ENCODE measurements at regions not wholly inside any gene's neighbourhood (a gene's known extent, or its start where the extent isn't known, plus 50 kb on each side); places are given as distances from the start of the nearest gene placed in this dataset.

DNA sequence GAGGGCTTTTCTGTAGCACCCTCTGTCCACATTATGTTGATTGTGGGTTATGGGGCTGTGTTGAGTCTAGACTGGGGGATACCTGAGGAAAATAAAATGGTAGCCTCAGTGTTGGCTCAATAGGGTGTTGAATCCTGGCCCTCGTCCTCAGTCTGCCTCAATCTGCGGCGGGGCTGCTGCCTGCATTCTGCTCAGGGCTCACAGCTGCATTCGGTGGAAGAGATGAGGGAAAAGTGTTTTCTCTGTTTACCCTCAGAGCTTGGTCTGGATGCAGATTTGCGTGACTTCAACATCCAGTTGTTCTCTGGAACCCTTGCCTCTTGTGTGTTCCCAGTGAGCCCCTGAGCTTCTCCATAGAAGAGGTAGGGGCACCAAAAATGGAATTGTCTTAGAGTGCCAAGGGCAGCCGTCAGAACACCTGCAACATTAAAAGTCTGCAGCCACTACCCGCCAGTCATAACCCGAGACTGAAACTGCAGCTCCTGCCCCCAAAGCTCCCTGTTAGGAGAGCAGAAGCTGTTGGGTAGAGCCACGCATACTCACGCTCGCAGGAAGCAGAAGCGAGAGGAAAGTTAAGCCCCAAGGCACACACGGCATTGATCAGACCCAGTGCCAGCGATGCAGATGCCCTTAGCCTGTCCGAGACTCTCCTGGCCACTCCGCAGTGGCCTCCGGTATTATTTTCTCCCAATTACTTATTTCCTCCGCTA, 215.3 kb upstream of the C1orf174 start:
- no peak for DNase-seq (ENCODE audit: low read depth, low spot score)
- TF ChIP-seq POLR2AphosphoS5 (IDR thresholded peaks at IDR 0.05; ENCODE audit: low read depth, low read length) = no peak
- no peak for TF ChIP-seq TCF7L2 (IDR thresholded peaks at IDR 0.05; ENCODE audit: low read depth, low read length)
- ATAC-seq = no peak
- CTCF ChIA-PET = no interaction called here
- Histone ChIP-seq H3K9me3 (ENCODE audit: control insufficient read depth, insufficient read depth, low read depth, low read length) (no peaks in the 10 kb centered on the region), H3K27ac (ENCODE audit: low read length) (no peak overlapping the region), H3K4me1 (ENCODE audit: control insufficient read depth, insufficient read depth, low read length) (no peaks in the 10 kb centered on the region), H3K27me3 (ENCODE audit: control insufficient read depth, insufficient read depth, low read length) (peaks cover 14% of the 10 kb centered on the region), H3K36me3 (ENCODE audit: control insufficient read depth, insufficient read depth, low read length) (no peaks in the 10 kb centered on the region), H3K4me3 (ENCODE audit: low read depth in 2 of 2, low read length in 2 of 2) (no peak overlapping the region)
- BruUV-seq (replicated peaks) = no TSS peak
- POLR2A ChIA-PET = no interaction called here
- intact Hi-C loops (cut with micrococcal nuclease; ENCODE audit: unreplicated experiment) (no loop called here), in situ Hi-C loops (cut with HindIII; ENCODE audit: low pct_unique_long_range_greater_than_20kb, low sequenced_read_pairs) (no loop called here)

DNA sequence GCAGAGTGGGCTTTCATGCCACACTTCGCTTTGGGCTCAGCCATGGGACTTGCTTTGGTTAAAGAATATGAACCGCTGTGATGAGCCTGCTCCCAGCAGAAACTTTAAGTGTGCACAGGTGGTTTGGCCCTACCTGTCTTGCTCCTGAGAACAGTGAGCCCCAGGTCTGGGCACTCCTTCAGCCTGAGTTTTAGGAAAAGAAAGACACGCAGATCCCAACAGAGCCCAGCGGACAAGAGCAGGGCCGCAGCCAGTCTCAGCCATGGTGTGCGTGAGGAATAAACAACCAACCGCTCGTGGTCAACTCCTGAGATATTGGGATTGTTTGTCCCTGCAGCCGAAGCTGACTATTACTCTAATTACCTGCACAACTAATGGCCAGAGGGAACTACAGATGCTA, 217.1 kb upstream of the C1orf174 start:
- Histone ChIP-seq H3K4me3 (ENCODE audit: low read depth in 2 of 2, low read length in 2 of 2) (no peak overlapping the region), H3K9me3 (ENCODE audit: control insufficient read depth, insufficient read depth, low read depth, low read length) (no peaks in the 10 kb centered on the region), H3K27me3 (ENCODE audit: control insufficient read depth, insufficient read depth, low read length) (peaks cover 6% of the 10 kb centered on the region; the same call in 1 of the 2 replicates), H3K4me1 (ENCODE audit: control insufficient read depth, insufficient read depth, low read length) (no peaks in the 10 kb centered on the region), H3K36me3 (ENCODE audit: control insufficient read depth, insufficient read depth, low read length) (no peaks in the 10 kb centered on the region), H3K27ac (ENCODE audit: low read length) (no peak overlapping the region)
- BruUV-seq (replicated peaks) = no TSS peak
- TF ChIP-seq, protein P1, sequence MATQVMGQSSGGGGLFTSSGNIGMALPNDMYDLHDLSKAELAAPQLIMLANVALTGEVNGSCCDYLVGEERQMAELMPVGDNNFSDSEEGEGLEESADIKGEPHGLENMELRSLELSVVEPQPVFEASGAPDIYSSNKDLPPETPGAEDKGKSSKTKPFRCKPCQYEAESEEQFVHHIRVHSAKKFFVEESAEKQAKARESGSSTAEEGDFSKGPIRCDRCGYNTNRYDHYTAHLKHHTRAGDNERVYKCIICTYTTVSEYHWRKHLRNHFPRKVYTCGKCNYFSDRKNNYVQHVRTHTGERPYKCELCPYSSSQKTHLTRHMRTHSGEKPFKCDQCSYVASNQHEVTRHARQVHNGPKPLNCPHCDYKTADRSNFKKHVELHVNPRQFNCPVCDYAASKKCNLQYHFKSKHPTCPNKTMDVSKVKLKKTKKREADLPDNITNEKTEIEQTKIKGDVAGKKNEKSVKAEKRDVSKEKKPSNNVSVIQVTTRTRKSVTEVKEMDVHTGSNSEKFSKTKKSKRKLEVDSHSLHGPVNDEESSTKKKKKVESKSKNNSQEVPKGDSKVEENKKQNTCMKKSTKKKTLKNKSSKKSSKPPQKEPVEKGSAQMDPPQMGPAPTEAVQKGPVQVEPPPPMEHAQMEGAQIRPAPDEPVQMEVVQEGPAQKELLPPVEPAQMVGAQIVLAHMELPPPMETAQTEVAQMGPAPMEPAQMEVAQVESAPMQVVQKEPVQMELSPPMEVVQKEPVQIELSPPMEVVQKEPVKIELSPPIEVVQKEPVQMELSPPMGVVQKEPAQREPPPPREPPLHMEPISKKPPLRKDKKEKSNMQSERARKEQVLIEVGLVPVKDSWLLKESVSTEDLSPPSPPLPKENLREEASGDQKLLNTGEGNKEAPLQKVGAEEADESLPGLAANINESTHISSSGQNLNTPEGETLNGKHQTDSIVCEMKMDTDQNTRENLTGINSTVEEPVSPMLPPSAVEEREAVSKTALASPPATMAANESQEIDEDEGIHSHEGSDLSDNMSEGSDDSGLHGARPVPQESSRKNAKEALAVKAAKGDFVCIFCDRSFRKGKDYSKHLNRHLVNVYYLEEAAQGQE (IDR thresholded peaks at IDR 0.05; ENCODE audit: insufficient read depth in 1 of 2, low read depth in 2 of 2, low read length in 1 of 2) = no peak
- TF ChIP-seq SIN3A (IDR thresholded peaks at IDR 0.05; ENCODE audit: borderline replicate concordance, insufficient read depth, low read depth, low read length) (no peak), TCF7L2 (IDR thresholded peaks at IDR 0.05; ENCODE audit: low read depth, low read length) (no peak), POLR2AphosphoS5 (IDR thresholded peaks at IDR 0.05; ENCODE audit: low read depth, low read length) (no peak)
- TF ChIP-seq, protein P2, sequence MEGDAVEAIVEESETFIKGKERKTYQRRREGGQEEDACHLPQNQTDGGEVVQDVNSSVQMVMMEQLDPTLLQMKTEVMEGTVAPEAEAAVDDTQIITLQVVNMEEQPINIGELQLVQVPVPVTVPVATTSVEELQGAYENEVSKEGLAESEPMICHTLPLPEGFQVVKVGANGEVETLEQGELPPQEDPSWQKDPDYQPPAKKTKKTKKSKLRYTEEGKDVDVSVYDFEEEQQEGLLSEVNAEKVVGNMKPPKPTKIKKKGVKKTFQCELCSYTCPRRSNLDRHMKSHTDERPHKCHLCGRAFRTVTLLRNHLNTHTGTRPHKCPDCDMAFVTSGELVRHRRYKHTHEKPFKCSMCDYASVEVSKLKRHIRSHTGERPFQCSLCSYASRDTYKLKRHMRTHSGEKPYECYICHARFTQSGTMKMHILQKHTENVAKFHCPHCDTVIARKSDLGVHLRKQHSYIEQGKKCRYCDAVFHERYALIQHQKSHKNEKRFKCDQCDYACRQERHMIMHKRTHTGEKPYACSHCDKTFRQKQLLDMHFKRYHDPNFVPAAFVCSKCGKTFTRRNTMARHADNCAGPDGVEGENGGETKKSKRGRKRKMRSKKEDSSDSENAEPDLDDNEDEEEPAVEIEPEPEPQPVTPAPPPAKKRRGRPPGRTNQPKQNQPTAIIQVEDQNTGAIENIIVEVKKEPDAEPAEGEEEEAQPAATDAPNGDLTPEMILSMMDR (IDR thresholded peaks at IDR 0.05) = no peak
- POLR2A ChIA-PET = no interaction called here
- intact Hi-C loops (cut with micrococcal nuclease; ENCODE audit: unreplicated experiment) (no loop called here), in situ Hi-C loops (cut with HindIII; ENCODE audit: low pct_unique_long_range_greater_than_20kb, low sequenced_read_pairs) (no loop called here)
- no peak for ATAC-seq
- no peak for DNase-seq (ENCODE audit: low read depth, low spot score)
- CTCF ChIA-PET = no interaction called here

DNA sequence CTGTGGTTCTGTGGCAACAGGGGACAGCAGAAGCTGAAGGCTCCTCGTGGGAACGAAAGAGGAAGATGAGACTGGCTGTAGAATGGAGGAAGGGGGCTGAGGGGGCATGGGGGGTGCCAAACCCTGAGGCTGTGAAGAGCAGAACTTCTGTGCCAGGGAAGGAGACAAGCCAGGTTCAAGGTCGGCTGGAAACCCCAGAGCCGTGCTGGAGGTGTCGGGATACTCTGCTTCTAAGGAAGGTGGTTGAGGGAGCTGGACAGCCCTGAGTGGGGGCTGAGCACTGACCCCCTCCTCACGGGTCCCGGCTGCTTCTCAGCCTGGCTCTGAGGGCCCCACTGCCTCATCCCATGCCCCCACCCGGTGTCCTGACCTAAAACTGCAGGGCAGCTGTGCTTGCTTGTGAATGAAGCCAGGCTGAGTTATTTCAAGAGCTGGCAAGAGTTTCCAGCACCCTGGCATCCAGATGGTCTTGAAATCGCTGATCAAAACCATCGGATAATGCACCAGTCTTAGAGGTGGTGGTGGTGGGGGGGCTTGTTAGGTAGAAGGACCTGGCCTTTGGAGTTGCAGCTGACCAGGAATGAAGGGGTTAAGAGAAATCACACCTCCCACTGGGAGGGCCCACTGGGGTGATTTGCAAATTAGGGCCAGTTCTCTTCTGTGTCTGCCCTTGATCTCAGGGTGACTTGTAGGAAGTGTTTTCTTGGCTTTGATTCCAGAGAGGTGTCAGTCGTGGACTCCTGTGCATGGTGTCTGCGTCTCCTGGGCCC, 218.9 kb upstream of the C1orf174 start:
- in situ Hi-C loops (cut with HindIII; ENCODE audit: low pct_unique_long_range_greater_than_20kb, low sequenced_read_pairs) = no loop called here

More for the DNA sequence above, 218.9 kb upstream of the C1orf174 start:
- intact Hi-C loops (cut with micrococcal nuclease; ENCODE audit: unreplicated experiment) = no loop called here
- ChIA-PET POLR2A (no interaction called here), CTCF (no interaction called here)
- Histone ChIP-seq H3K4me1 (ENCODE audit: control insufficient read depth, insufficient read depth, low read length) (no peaks in the 10 kb centered on the region), H3K36me3 (ENCODE audit: control insufficient read depth, insufficient read depth, low read length) (no peaks in the 10 kb centered on the region), H3K9me3 (ENCODE audit: control insufficient read depth, insufficient read depth, low read depth, low read length) (no peaks in the 10 kb centered on the region), H3K27ac (ENCODE audit: low read length) (no peak overlapping the region), H3K27me3 (ENCODE audit: control insufficient read depth, insufficient read depth, low read length) (peaks cover 6% of the 10 kb centered on the region; the same call in 1 of the 2 replicates), H3K4me3 (ENCODE audit: low read depth in 2 of 2, low read length in 2 of 2) (no peak overlapping the region)
- no TSS peak for BruUV-seq (replicated peaks)
- DNase-seq (ENCODE audit: low read depth, low spot score) = no peak
- no peak for TF ChIP-seq TCF7L2 (IDR thresholded peaks at IDR 0.05; ENCODE audit: low read depth, low read length)
- no peak for TF ChIP-seq POLR2AphosphoS5 (IDR thresholded peaks at IDR 0.05; ENCODE audit: low read depth, low read length)
- TF ChIP-seq SIN3A (IDR thresholded peaks at IDR 0.05; ENCODE audit: borderline replicate concordance, insufficient read depth, low read depth, low read length) = no peak
- TF ChIP-seq, protein P2 (IDR thresholded peaks at IDR 0.05) = no peak
- TF ChIP-seq, protein P1 (IDR thresholded peaks at IDR 0.05; ENCODE audit: insufficient read depth in 1 of 2, low read depth in 2 of 2, low read length in 1 of 2) = no peak
- no peak for ATAC-seq

Measured in Panc1 (cell line).